Trophoblast cell (in vitro differentiated cells and primary cell): ENCODE measurements at regions not wholly inside any gene's neighbourhood (a gene's known extent, or its start where the extent isn't known, plus 50 kb on each side); places are given as distances from the start of the nearest gene placed in this dataset.

Source experiments
- DNase-seq, 2 donors: peaks; one replicate each; pipeline ENCODE4 v3.0.0-alpha.2; 2016
- H2AFZ ChIP-seq: 2 replicates; pipeline ENCODE4 v1.6.1; 2013; ENCODE audit warnings: low read length, moderate library complexity, mild to moderate bottlenecking; ENCODE audit not compliant: insufficient read depth, poor library complexity
- H2AK5ac ChIP-seq: 2 replicates; pipeline ENCODE4 v1.6.1; 2013; ENCODE audit warnings: mild to moderate bottlenecking, low read length
- H2BK120ac ChIP-seq: 2 replicates; pipeline ENCODE4 v1.6.1; 2013; ENCODE audit warnings: low read length, mild to moderate bottlenecking, moderate library complexity; ENCODE audit not compliant: insufficient read depth, poor library complexity
- H2BK12ac ChIP-seq: 2 replicates; pipeline ENCODE4 v1.6.1; 2013; ENCODE audit warnings: mild to moderate bottlenecking, low read length, moderate library complexity
- H2BK5ac ChIP-seq: 2 replicates; pipeline ENCODE4 v1.6.1; 2013; ENCODE audit warnings: low read length, low read depth, moderate library complexity, mild to moderate bottlenecking; ENCODE audit not compliant: poor library complexity
- H3K14ac ChIP-seq: 2 replicates; pipeline ENCODE4 v1.6.1; 2013; ENCODE audit warnings: mild to moderate bottlenecking, low read length
- H3K18ac ChIP-seq: 2 replicates; pipeline ENCODE4 v1.6.1; 2013; ENCODE audit warnings: mild to moderate bottlenecking, low read length
- H3K23ac ChIP-seq: 2 replicates; pipeline ENCODE4 v1.6.1; 2013; ENCODE audit warnings: low read length
- H3K27ac ChIP-seq: 2 replicates; pipeline ENCODE4 v1.5.1; 2013; ENCODE audit warnings: low read depth, mild to moderate bottlenecking, inconsistent platforms, low read length, moderate library complexity
- H3K27me3 ChIP-seq: 2 replicates; pipeline ENCODE4 v1.6.1; 2013; ENCODE audit warnings: inconsistent platforms, mild to moderate bottlenecking, low read length, moderate library complexity; ENCODE audit not compliant: insufficient read depth
- H3K36me3 ChIP-seq, 2 experiments: 1 replicate in 1 of 2; 2 replicates in 1 of 2; pipeline ENCODE4 v1.6.1; 2013; ENCODE audit warnings: low read length in 2 of 2, mild to moderate bottlenecking in 2 of 2, moderate library complexity in 1 of 2; ENCODE audit not compliant: insufficient read depth in 2 of 2, control insufficient read depth in 1 of 2
- H3K4ac ChIP-seq: 2 replicates; pipeline ENCODE4 v1.6.1; 2013; ENCODE audit warnings: low read depth, mild to moderate bottlenecking, low read length, moderate library complexity
- H3K4me1 ChIP-seq, 2 experiments: 1 replicate in 1 of 2; 2 replicates in 1 of 2; pipeline ENCODE4 v1.6.1; 2013; ENCODE audit warnings: low read length in 2 of 2, mild to moderate bottlenecking in 2 of 2, moderate library complexity in 1 of 2; ENCODE audit not compliant: insufficient read depth in 2 of 2, control insufficient read depth in 1 of 2
- H3K4me2 ChIP-seq: 2 replicates; pipeline ENCODE4 v1.6.1; 2013; ENCODE audit warnings: inconsistent platforms, mild to moderate bottlenecking, low read length, moderate library complexity
- H3K4me3 ChIP-seq: 2 replicates; pipeline ENCODE4 v1.5.1; 2013; ENCODE audit warnings: mild to moderate bottlenecking, low read depth, low read length, inconsistent platforms
- H3K79me1 ChIP-seq: one replicate; pipeline ENCODE4 v1.6.1; 2013; ENCODE audit warnings: low read length
- H3K79me2 ChIP-seq: 2 replicates; pipeline ENCODE4 v1.6.1; 2013; ENCODE audit warnings: low read length, mild to moderate bottlenecking; ENCODE audit not compliant: control insufficient read depth, insufficient read depth, poor library complexity
- H3K9ac ChIP-seq: 2 replicates; pipeline ENCODE4 v1.6.1; 2013; ENCODE audit warnings: mild to moderate bottlenecking, low read length
- H3K9me3 ChIP-seq: 2 replicates; pipeline ENCODE4 v1.6.1; 2013; ENCODE audit warnings: low read depth, mild to moderate bottlenecking, control low read depth, inconsistent platforms, low read length; ENCODE audit not compliant: insufficient read depth
- H4K12ac ChIP-seq: 2 replicates; pipeline ENCODE4 v1.6.1; 2013; ENCODE audit warnings: low read depth, mild to moderate bottlenecking, low read length, moderate library complexity
- H4K8ac ChIP-seq: 2 replicates; pipeline ENCODE4 v1.6.1; 2013; ENCODE audit warnings: low read depth, mild to moderate bottlenecking, low read length, moderate library complexity
- H4K91ac ChIP-seq: one replicate; pipeline ENCODE4 v1.6.1; 2013; ENCODE audit warnings: low read depth, mild to moderate bottlenecking, low read length, moderate library complexity
- WGBS: extraction: QIAGEN DNeasy Blood & Tissue Kit; methylation state at CpG from one replicate; pipeline ENCODE4 v1.1.7; 2013; ENCODE audit warnings: missing lambda C conversion rate; ENCODE audit not compliant: insufficient read length, insufficient coverage; ENCODE audit errors: extremely low coverage; 5-methylcytosine and 5-hydroxymethylcytosine counted together

- H3K18ac ChIP-seq: no peak overlapping the region
- no peak overlapping the region for H2AK5ac ChIP-seq
- no peak overlapping the region for H3K14ac ChIP-seq
- H3K36me3 ChIP-seq: no peaks in the 10 kb centered on the region
- H3K79me2 ChIP-seq: no peaks in the 10 kb centered on the region
- no peak overlapping the region for H3K23ac ChIP-seq
- no peak overlapping the region for H2BK120ac ChIP-seq
- H3K4ac ChIP-seq: no peak overlapping the region
- no peak overlapping the region for H3K9ac ChIP-seq
- H3K4me2 ChIP-seq: no peak overlapping the region
- no peaks in the 10 kb centered on the region for H3K4me1 ChIP-seq
- no peak overlapping the region for H3K4me3 ChIP-seq
- H2BK12ac ChIP-seq: no peak overlapping the region
- no peak overlapping the region for H3K27ac ChIP-seq
- no peak overlapping the region for H2AFZ ChIP-seq
- no CpG with 5 or more reads among the region's 7 CpGs for WGBS
- no peaks in the 10 kb centered on the region for H3K27me3 ChIP-seq
- no peak overlapping the region for H4K12ac ChIP-seq
- no peaks in the 10 kb centered on the region for H3K9me3 ChIP-seq
- no peak for DNase-seq
- no peak overlapping the region for H2BK5ac ChIP-seq
- no peaks in the 10 kb centered on the region for H3K79me1 ChIP-seq
- no peak overlapping the region for H4K8ac ChIP-seq
- H4K91ac ChIP-seq: no peak overlapping the region
These were observed 92.7 kb upstream of the JARID2 start for GRCh38 chr6:15153191-15153590.

GRCh38 chr6:15157479-15157878 is 88.4 kb upstream of the JARID2 start:
- H3K14ac ChIP-seq: no peak overlapping the region

GRCh38 chr6:15158821-15159619 is 86.8 kb upstream of the JARID2 start:
- Histone ChIP-seq H3K4me2 (no peak overlapping the region), H2AK5ac (no peak overlapping the region), H3K4ac (no peak overlapping the region), H3K4me1 (no peaks in the 10 kb centered on the region), H3K18ac (no peak overlapping the region), H3K79me1 (no peaks in the 10 kb centered on the region), H3K9ac (no peak overlapping the region), H3K27ac (no peak overlapping the region), H4K8ac (no peak overlapping the region), H3K36me3 (no peaks in the 10 kb centered on the region), H3K14ac (no peak overlapping the region), H2AFZ (no peak overlapping the region), H3K79me2 (no peaks in the 10 kb centered on the region), H2BK5ac (no peak overlapping the region), H3K27me3 (no peaks in the 10 kb centered on the region), H4K91ac (no peak overlapping the region), H3K4me3 (no peak overlapping the region), H4K12ac (no peak overlapping the region), H2BK12ac (no peak overlapping the region), H3K9me3 (no peaks in the 10 kb centered on the region), H3K23ac (no peak overlapping the region), H2BK120ac (no peak overlapping the region)
- no CpG with 5 or more reads among the region's 10 CpGs for WGBS
- no peak for DNase-seq

More at GRCh38 chr6:15157479-15157878, 88.4 kb upstream of the JARID2 start:
- Histone ChIP-seq H2BK12ac (no peak overlapping the region), H4K8ac (no peak overlapping the region), H3K27ac (no peak overlapping the region), H4K91ac (no peak overlapping the region), H3K23ac (no peak overlapping the region), H3K79me2 (no peaks in the 10 kb centered on the region), H3K9ac (no peak overlapping the region), H2AFZ (no peak overlapping the region), H2BK5ac (no peak overlapping the region), H2BK120ac (no peak overlapping the region), H4K12ac (no peak overlapping the region), H3K36me3 (no peaks in the 10 kb centered on the region), H3K79me1 (no peaks in the 10 kb centered on the region), H3K4me3 (no peak overlapping the region), H3K18ac (no peak overlapping the region), H3K4me2 (no peak overlapping the region), H3K4ac (no peak overlapping the region), H2AK5ac (no peak overlapping the region), H3K9me3 (no peaks in the 10 kb centered on the region), H3K4me1 (no peaks in the 10 kb centered on the region), H3K27me3 (no peaks in the 10 kb centered on the region)
- DNase-seq: no peak
- WGBS: no CpG with 5 or more reads among the region's 2 CpGs

- H3K79me2 ChIP-seq: no peaks in the 10 kb centered on the region
- no peak overlapping the region for H2BK12ac ChIP-seq
- no peak overlapping the region for H3K23ac ChIP-seq
- H3K36me3 ChIP-seq: no peaks in the 10 kb centered on the region
- no peak overlapping the region for H2BK120ac ChIP-seq
- no peaks in the 10 kb centered on the region for H3K4me1 ChIP-seq
- no peak overlapping the region for H4K12ac ChIP-seq
- no peak overlapping the region for H3K18ac ChIP-seq
- H3K9me3 ChIP-seq: no peaks in the 10 kb centered on the region
- no peak overlapping the region for H2BK5ac ChIP-seq
- no peaks in the 10 kb centered on the region for H3K79me1 ChIP-seq
- H3K27ac ChIP-seq: no peak overlapping the region
- DNase-seq: no peak
- H3K4ac ChIP-seq: no peak overlapping the region
- H4K91ac ChIP-seq: no peak overlapping the region
- no peak overlapping the region for H3K4me2 ChIP-seq
- no CpG with 5 or more reads among the region's 2 CpGs for WGBS
- no peak overlapping the region for H2AFZ ChIP-seq
- no peak overlapping the region for H3K14ac ChIP-seq
- H4K8ac ChIP-seq: no peak overlapping the region
- H3K9ac ChIP-seq: no peak overlapping the region
- H3K4me3 ChIP-seq: no peak overlapping the region
- H3K27me3 ChIP-seq: no peaks in the 10 kb centered on the region
- no peak overlapping the region for H2AK5ac ChIP-seq
These were observed 85.1 kb upstream of the JARID2 start for GRCh38 chr6:15160812-15161211.
